ENCODE measurements at regions not wholly inside any gene's neighbourhood (a gene's known extent, or its start where the extent isn't known, plus 50 kb on each side); places are given as distances from the start of the nearest gene placed in this dataset.

DNA sequence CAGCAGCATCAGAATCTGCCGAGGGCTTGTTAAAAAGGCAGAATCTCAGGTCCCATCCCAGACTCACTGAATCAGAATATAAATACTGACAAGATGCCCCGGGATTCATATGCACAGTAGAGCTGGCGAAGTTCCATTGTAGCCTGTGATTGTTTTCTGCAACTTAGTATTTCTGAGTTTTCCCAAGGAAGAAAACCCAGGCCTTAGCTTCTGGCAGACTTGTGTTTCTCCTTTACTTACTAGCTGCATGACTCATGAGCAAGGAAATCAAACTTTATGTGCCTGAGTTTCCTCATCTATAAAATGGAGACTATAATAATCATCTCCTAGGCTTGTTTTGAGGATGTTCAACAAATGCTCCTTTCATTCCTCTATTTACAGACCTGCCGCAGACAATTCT is 278.5 kb upstream of the PLEKHG7 start:
- H3K4me3 ChIP-seq (ENCODE audit: low read depth, low read length): no peak overlapping the region
- DNase-seq (ENCODE audit: low read depth): peak; percentile 42
- TF ChIP-seq, protein P1, sequence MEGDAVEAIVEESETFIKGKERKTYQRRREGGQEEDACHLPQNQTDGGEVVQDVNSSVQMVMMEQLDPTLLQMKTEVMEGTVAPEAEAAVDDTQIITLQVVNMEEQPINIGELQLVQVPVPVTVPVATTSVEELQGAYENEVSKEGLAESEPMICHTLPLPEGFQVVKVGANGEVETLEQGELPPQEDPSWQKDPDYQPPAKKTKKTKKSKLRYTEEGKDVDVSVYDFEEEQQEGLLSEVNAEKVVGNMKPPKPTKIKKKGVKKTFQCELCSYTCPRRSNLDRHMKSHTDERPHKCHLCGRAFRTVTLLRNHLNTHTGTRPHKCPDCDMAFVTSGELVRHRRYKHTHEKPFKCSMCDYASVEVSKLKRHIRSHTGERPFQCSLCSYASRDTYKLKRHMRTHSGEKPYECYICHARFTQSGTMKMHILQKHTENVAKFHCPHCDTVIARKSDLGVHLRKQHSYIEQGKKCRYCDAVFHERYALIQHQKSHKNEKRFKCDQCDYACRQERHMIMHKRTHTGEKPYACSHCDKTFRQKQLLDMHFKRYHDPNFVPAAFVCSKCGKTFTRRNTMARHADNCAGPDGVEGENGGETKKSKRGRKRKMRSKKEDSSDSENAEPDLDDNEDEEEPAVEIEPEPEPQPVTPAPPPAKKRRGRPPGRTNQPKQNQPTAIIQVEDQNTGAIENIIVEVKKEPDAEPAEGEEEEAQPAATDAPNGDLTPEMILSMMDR (conservative IDR thresholded peaks at IDR 0.05; ENCODE audit: low read depth, low read length): no peak

DNA sequence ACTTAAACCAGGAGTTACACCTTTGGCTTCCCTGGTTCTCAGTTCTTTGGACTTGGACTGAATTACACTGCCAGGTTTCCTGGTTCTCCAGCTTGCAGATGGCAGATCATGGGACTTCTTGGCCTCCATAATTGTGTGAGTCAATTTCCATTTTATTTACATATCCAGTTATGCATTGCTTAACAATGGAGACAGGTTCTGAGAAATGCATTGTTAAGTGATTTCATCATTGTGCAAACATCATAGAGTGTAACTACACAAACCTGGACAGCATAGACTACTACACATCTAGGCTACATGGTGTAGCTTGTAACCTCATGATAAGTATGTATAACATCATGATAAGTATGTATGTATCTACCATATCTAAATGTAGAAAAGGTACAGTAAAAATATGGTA is 276.1 kb upstream of the BTG1 start:
- peak; percentile 34 for DNase-seq (ENCODE audit: low read depth)
- TF ChIP-seq, protein P1 (conservative IDR thresholded peaks at IDR 0.05; ENCODE audit: low read depth, low read length): no peak
- no peak overlapping the region for H3K4me3 ChIP-seq (ENCODE audit: low read depth, low read length)

DNA sequence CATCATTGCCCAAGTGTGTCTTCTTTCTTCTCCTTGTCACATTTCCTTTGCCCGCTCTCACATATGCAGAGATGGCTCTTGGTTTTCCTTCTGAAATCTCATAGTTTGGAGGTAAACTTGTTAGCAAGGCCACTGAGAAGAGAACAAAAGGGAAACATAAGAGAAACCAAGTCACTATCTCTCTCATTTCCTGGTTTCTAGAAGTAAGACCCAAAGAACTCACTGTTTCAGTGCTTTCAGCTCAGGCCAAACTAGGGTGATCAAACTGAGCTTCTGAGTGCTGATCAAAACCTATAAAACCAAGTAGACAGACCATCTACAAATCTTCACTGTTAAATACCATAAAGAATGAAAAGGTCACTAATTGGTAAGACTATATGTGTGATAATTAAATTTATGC is 275.4 kb upstream of the BTG1 start:
- TF ChIP-seq, protein P1 (conservative IDR thresholded peaks at IDR 0.05; ENCODE audit: low read depth, low read length): no peak
- no peak overlapping the region for H3K4me3 ChIP-seq (ENCODE audit: low read depth, low read length)
- no peak for DNase-seq (ENCODE audit: low read depth)

DNA sequence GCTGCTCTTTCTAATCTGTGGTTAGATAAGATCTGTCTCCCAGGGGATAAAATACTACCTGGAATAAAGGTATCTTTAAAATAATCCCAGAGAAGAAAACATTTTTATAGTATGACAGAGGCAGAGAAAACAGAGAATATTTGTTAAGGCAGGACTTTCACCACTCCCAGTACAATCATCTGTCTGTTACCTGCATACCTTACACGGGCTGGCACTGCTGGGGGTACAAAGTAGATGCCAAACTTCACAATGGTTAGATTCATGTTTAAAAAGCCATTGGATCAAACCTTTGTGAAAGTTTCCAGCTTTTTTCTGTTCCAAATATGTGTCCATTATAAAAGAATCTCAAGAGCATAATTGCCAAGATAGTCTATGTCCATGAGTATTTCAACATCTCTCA is 273.6 kb upstream of the BTG1 start:
- no peak for DNase-seq (ENCODE audit: low read depth)
- TF ChIP-seq, protein P1 (conservative IDR thresholded peaks at IDR 0.05; ENCODE audit: low read depth, low read length): no peak

DNA sequence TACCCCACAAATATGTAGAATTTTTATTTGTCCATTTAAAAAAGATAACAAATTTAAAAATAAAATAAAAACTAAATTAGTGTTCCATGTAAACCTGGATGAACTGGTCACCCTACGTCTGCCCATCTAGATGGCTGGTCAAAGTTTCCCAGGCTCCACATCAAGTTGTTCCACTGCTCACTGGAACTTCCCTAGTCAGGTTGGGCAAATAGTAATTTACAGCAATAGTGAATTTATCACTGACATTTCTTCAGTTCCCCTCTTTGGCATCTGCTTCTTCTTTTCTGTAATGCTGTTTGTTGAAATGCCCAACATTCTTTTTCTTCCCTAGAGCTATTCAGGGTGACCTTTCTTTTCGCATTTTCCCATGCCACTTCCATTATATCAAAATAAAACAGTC is 272.7 kb upstream of the BTG1 start:
- no peak overlapping the region for H3K4me3 ChIP-seq (ENCODE audit: low read depth, low read length)
- TF ChIP-seq, protein P1 (conservative IDR thresholded peaks at IDR 0.05; ENCODE audit: low read depth, low read length): no peak
- DNase-seq (ENCODE audit: low read depth): no peak

More for the DNA sequence above, 273.6 kb upstream of the BTG1 start:
- H3K4me3 ChIP-seq (ENCODE audit: low read depth, low read length): no peak overlapping the region

DNA sequence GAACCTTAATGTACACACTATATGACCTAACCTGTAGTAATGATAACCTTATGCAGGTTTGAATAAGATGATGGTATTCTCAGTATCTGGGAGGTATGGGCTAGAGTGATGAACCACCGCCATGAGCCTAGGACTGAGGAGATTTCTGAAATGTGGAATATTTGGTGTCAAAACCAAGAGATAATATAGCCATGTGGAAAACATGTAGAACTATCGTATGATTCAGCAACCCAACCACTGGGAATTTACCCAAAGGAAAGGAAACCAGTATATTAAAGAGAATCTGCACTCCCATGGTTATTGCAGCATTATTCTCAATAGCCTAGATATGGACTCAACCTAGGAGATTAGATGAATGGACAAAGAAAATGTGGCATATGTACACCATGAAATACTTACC is 271.7 kb upstream of the BTG1 start:
- DNase-seq (ENCODE audit: low read depth): no peak
- no peak overlapping the region for H3K4me3 ChIP-seq (ENCODE audit: low read depth, low read length)
- TF ChIP-seq, protein P1 (conservative IDR thresholded peaks at IDR 0.05; ENCODE audit: low read depth, low read length): no peak

DNA sequence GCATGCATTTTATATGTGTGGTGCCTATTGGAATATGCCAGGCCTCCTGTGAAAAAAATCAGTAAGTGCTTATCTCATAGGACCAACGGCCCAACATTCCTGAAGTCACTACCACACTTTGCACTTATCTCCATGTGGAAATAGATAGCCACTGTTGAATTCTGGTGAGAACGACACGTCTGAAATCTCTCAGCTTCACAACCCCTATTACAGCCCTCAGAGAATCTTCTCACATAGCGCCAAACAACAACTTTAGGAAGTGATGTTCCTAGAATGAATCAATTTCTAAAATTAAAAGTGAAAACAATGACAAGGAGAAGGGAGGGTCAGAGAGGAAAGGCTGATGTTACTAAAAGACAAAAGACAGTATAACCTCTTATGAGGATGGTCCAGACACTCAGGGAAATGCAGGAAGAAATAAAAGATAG is 270.8 kb upstream of the BTG1 start:
- DNase-seq (ENCODE audit: low read depth): no peak
- TF ChIP-seq, protein P1 (conservative IDR thresholded peaks at IDR 0.05; ENCODE audit: low read depth, low read length): no peak

More for the DNA sequence above, 270.8 kb upstream of the BTG1 start:
- H3K4me3 ChIP-seq (ENCODE audit: low read depth, low read length): no peak overlapping the region
